Occipital lobe (tissue), 1 donor: ENCODE measurements at regions not wholly inside any gene's neighbourhood (a gene's known extent, or its start where the extent isn't known, plus 50 kb on each side); places are given as distances from the start of the nearest gene placed in this dataset.
"Not testable (repeated sequence)": the region's sequence is repeated elsewhere in the genome, so short reads cannot be mapped to it uniquely, and the experiment has no call there.

ENCODE experiments used
- DNase-seq: peaks from one replicate; lab custom pipeline; 2025; lab: John Stamatoyannopoulos, UW

- no peak for DNase-seq
Measured at GRCh38 chr13:103953859-103954258, 887.6 kb upstream of the SLC10A2 start.

GRCh38 chr13:103952183-103952582, 886.0 kb upstream of the SLC10A2 start:
- no peak for DNase-seq

GRCh38 chr13:103948426-103948825, 882.2 kb upstream of the SLC10A2 start:
- no peak for DNase-seq

DNA sequence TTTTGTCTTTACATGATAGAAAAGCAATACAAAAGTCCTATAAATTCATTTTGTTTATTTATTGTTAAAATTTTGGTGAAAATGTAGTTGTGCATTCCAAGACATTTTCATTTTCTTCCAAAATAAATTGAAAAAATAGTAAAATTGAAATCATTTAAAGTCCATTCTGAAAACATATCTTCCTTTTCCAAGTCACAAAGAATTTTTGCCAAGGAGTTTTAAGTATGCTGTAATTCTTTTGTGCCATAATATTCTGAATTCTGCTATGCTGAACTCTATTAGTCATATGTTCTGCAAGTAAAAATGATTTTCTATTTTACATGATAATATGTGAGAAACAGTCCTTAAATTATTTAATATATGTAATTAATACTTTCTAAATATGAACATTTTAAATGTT, 879.6 kb upstream of the SLC10A2 start:
- no peak for DNase-seq

GRCh38 chr13:103941506-103942140, 875.4 kb upstream of the SLC10A2 start:
- DNase-seq = no peak

- DNase-seq = no peak
Measured at GRCh38 chr13:103935117-103935516, 868.9 kb upstream of the SLC10A2 start.

GRCh38 chr13:103931885-103932284, 865.7 kb upstream of the SLC10A2 start:
- no peak for DNase-seq

GRCh38 chr13:103931331-103931845, 865.2 kb upstream of the SLC10A2 start:
- no peak for DNase-seq

GRCh38 chr13:103926118-103926517, 859.9 kb upstream of the SLC10A2 start:
- DNase-seq = no peak

- DNase-seq = no peak
Measured at GRCh38 chr13:103908911-103909310, 842.7 kb upstream of the SLC10A2 start.

DNA sequence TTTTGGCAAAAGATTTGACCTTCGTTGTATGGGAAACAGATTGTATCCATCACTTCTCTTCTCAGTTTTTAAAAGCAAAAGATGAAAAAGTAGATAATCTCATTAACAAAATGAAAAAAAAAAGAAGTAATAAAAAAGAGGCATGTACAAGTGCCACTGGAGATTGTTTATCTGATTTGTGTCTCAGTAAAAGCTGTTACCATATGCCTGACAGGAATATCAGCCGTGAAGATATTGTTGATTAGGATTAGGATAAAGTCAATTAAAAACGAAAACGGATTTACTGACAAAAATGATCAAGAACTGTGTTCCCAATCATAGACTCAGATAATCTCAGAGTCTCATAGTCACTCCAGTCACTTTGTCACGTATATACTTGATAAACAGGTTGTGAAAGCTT, 842.1 kb upstream of the SLC10A2 start:
- no peak for DNase-seq

DNA sequence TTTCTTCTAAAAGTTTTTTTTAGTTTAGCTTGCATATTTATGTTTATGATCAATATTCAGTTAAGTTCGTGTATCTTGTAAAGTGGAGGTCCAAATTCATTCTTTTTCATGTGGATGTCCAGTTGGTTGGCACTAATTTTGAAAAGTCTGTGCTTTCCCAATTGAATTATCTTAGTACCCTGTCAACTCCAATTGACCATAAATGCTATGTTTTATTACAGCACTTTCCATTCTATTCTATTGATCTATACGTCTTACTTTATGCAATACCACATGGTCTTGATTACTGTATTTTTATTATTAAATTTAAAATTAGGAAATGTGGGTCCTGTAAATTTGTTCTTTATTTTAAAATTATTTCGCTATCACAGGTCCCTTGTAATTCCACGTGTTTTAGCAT, 837.6 kb upstream of the SLC10A2 start:
- no peak for DNase-seq

- DNase-seq = no peak
Measured at GRCh38 chr13:103898481-103898880, 832.3 kb upstream of the SLC10A2 start.

GRCh38 chr13:103895835-103896531, 829.8 kb upstream of the SLC10A2 start:
- no peak for DNase-seq

- no peak for DNase-seq
Measured at GRCh38 chr13:103894626-103895025, 828.4 kb upstream of the SLC10A2 start.

DNA sequence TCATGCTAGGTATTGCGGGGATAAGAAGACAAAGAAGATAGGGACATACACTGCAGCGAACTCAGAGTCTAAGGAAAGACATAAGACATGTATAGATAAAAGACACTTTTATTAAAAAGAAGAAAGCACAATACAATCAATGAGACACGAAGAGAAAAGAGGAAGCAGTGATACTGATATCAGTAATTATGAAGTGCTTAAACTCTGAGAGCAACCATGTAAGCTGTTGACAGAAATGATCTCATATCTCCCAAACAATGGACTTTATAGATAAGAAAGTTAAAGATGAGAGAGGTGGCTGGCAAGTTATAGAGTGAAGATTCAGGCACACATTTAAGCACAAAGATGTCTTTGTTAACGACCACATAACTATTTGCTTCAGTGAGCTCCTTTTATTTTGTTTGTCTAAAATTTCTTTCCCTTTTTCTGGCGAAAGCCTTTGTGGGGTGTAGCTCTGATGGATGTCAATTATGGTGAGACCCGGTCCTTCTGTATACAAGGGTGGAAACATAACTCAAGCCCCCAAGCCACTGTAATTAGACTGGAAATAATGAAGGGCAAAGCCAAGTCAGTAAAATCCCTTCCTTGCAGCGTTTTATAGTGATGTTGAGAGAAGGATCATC, 818.0 kb upstream of the SLC10A2 start:
- no peak for DNase-seq

DNA sequence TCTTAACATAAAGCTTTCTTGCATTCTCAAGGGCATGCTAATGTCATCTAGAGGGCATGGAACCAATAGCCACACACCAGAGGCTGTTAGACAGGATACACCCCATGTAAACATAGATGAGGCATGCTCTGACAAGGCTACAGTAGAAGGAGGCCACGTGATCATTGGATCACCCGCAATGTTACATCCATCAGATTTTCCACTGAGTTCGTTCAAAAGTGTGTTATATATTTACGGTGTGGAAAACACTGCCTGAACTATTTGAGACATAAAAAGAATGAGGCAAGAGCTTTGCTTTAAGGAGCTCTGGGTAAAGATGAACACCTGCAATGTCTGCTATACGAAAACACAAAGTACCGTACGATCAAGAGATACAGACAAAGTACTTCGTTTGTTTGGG, 817.5 kb upstream of the SLC10A2 start:
- no peak for DNase-seq

- DNase-seq = peak; percentile 78
Measured at GRCh38 chr13:103883164-103883563, 816.9 kb upstream of the SLC10A2 start.

DNA sequence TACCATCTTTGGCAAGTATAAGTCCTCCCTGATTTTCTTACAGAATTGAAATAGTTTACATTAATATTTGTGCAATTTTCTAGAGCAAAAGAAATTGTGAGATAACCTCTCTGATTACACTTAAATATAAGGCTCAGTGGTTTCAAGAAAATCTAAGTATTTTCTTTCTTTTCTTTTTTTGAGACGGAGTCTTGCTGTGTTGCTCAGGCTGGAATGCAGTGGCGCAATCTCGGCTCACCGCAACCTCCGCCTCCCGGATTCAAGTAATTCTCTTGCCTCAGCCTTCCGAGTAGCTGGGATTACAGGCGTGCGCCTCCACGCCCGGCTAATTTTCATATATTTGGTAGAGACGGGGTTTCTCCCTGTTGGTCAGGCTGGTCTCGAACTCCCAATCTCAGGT, 813.9 kb upstream of the SLC10A2 start:
- DNase-seq = not testable (repeated sequence)

- DNase-seq = no peak
Measured at GRCh38 chr13:103878891-103879605, 812.8 kb upstream of the SLC10A2 start.

DNA sequence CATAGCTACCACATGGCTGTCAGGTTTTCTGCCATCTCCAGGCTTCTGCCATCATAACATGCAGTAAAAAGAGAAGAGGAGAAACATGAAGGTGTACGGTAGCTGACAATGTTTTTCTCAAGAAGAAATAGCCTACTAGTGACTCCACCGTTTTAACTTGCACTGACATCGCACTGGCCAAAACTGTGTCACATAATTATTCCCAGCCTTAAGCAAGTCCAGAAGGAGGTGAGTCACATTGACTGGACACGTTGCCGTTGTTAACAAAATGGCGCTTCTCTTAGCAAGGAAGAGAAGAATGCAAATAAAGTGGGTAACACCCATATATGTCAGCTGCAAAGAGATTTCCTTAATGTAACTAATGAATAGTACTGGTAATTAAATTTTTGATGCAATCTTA, 810.4 kb upstream of the SLC10A2 start:
- DNase-seq = no peak

GRCh38 chr13:103873725-103874124, 807.5 kb upstream of the SLC10A2 start:
- DNase-seq = no peak
